CD14-positive monocyte (primary cell): ENCODE measurements at regions not wholly inside any gene's neighbourhood (a gene's known extent, or its start where the extent isn't known, plus 50 kb on each side); places are given as distances from the start of the nearest gene placed in this dataset.

Experiments used
- DNase-seq, 3 donors: peaks; one replicate each; pipeline ENCODE4 v3.0.0-alpha.2; 2011 to 2022
- H2AFZ ChIP-seq: 2 replicates; pipeline ENCODE4 v1.6.0; 2012; ENCODE audit warnings: mild to moderate bottlenecking, low read depth, low read length, inconsistent platforms; ENCODE audit not compliant: insufficient read depth, poor library complexity, severe bottlenecking
- H3K27ac ChIP-seq, 2 donors: 1 replicate in 1 of 2; 2 replicates in 1 of 2; pipeline ENCODE4 v1.5.1; 2012 to 2013; ENCODE audit warnings: low read length in 2 of 2, control low read depth in 1 of 2, inconsistent platforms in 1 of 2, low read depth in 1 of 2, mild to moderate bottlenecking in 1 of 2
- H3K27me3 ChIP-seq, 2 donors: one replicate each; pipeline versions ENCODE4 v1.6.0 to v1.6.1; 2011 to 2013; ENCODE audit warnings: low read length in 2 of 2; ENCODE audit not compliant: control insufficient read depth in 2 of 2, insufficient read depth in 2 of 2
- H3K36me3 ChIP-seq, 2 donors: replicated peaks in 1 of 2; 1 replicate in 1 of 2; 2 replicates in 1 of 2; pipeline versions ENCODE4 v1.5.1 to v1.6.1; 2012 to 2013; ENCODE audit warnings: low read length in 2 of 2, control low read depth in 1 of 2, inconsistent platforms in 1 of 2, mild to moderate bottlenecking in 1 of 2; ENCODE audit not compliant: insufficient read depth in 2 of 2, control insufficient read depth in 1 of 2
- H3K4me1 ChIP-seq, 2 donors: 1 replicate in 1 of 2; 2 replicates in 1 of 2; pipeline versions ENCODE4 v1.5.1 to v1.6.1; 2012 to 2013; ENCODE audit warnings: low read length in 2 of 2, control low read depth in 1 of 2, inconsistent platforms in 1 of 2, mild to moderate bottlenecking in 1 of 2, moderate library complexity in 1 of 2; ENCODE audit not compliant: insufficient read depth in 2 of 2, control insufficient read depth in 1 of 2
- H3K4me2 ChIP-seq: replicated peaks from 2 replicates; pipeline ENCODE3; 2012; ENCODE audit warnings: low read length, moderate library complexity, mild to moderate bottlenecking; ENCODE audit not compliant: poor library complexity, severe bottlenecking; ENCODE audit errors: extremely low read depth
- H3K4me3 ChIP-seq, 3 experiments: fragments of 200-600 bp in 1 of 3; sonication (generic) in 1 of 3; replicated peaks in 1 of 3; 1 replicate in 2 of 3; 2 replicates in 1 of 3; pipeline ENCODE4 v1.5.1; 2011 to 2013; ENCODE audit warnings: low read length in 3 of 3, mild to moderate bottlenecking in 3 of 3, control low read depth in 2 of 3, low read depth in 2 of 3, inconsistent platforms in 1 of 3, moderate library complexity in 1 of 3
- H3K79me2 ChIP-seq: 2 replicates; pipeline ENCODE4 v1.6.0; 2012; ENCODE audit warnings: mild to moderate bottlenecking, control low read depth, inconsistent platforms, low read length, moderate library complexity; ENCODE audit not compliant: insufficient read depth
- H3K9ac ChIP-seq: 2 replicates; pipeline ENCODE4 v1.6.0; 2017; ENCODE audit warnings: low read length, mild to moderate bottlenecking; ENCODE audit not compliant: insufficient read depth, poor library complexity, severe bottlenecking
- H3K9me3 ChIP-seq, 2 donors: replicated peaks in 1 of 2; 1 replicate in 1 of 2; 2 replicates in 1 of 2; pipeline versions ENCODE4 v1.5.1 to v1.6.1; 2012 to 2013; ENCODE audit warnings: low read length in 2 of 2, control low read depth in 1 of 2; ENCODE audit not compliant: control insufficient read depth in 1 of 2, insufficient read depth in 1 of 2
- H4K20me1 ChIP-seq: 2 replicates; pipeline ENCODE4 v1.6.0; 2012; ENCODE audit warnings: mild to moderate bottlenecking, low read length, control low read depth, moderate library complexity; ENCODE audit not compliant: insufficient read depth
- H3K27ac Mint-ChIP-seq, 7 donors: one replicate each; pipeline ENCODE4 v1.8.0; 2020; ENCODE audit warnings: mild to moderate bottlenecking in 7 of 7, mixed read lengths in 7 of 7, moderate library complexity in 6 of 7, inconsistent platforms in 2 of 7
- H3K27me3 Mint-ChIP-seq, 3 donors: one replicate each; pipeline ENCODE4 v1.8.0; 2021 to 2022; ENCODE audit warnings: low read depth in 3 of 3, mild to moderate bottlenecking in 3 of 3, mixed read lengths in 3 of 3, moderate library complexity in 3 of 3, inconsistent platforms in 1 of 3
- H3K36me3 Mint-ChIP-seq, 2 donors: one replicate each; pipeline ENCODE4 v1.8.0; 2020; ENCODE audit warnings: mixed read lengths in 2 of 2, inconsistent platforms in 1 of 2, mild to moderate bottlenecking in 1 of 2
- H3K4me1 Mint-ChIP-seq: one replicate; pipeline ENCODE4 v1.8.0; 2020; ENCODE audit warnings: mild to moderate bottlenecking, mixed read lengths
- H3K4me3 Mint-ChIP-seq, 2 donors: one replicate each; pipeline ENCODE4 v1.8.0; 2020; ENCODE audit warnings: mild to moderate bottlenecking in 2 of 2, mixed read lengths in 2 of 2, moderate library complexity in 1 of 2
- H3K9me3 Mint-ChIP-seq, 7 donors: one replicate each; pipeline ENCODE4 v1.8.0; 2020 to 2022; ENCODE audit warnings: mixed read lengths in 7 of 7, mild to moderate bottlenecking in 6 of 7, moderate library complexity in 6 of 7, inconsistent platforms in 2 of 7
- CTCF ChIP-seq: fragments of 200-600 bp; IDR thresholded peaks from one replicate; pipeline ENCODE4 v1.8.0; 2022; ENCODE audit warnings: antibody characterized with exemption, mild to moderate bottlenecking
- WGBS: methylation state at CpG from one replicate; pipeline ENCODE4 v1.1.5; 2013; ENCODE audit warnings: missing lambda C conversion rate; ENCODE audit not compliant: insufficient coverage; 5-methylcytosine and 5-hydroxymethylcytosine counted together
- intact Hi-C, 2 donors: fragments of 100-400 bp; cut with micrococcal nuclease; formaldehyde crosslinking; loops; one replicate each; pipeline versions ENCODE4 v1.15.0 to v1.15.1; 2023

- Mint-ChIP-seq H3K9me3 (peaks cover 2 to 14% (median 5%) of the 10 kb centered on the region in 7 donors), H3K27ac (no peak overlapping the region), H3K4me1 (no peaks in the 10 kb centered on the region), H3K4me3 (no peak overlapping the region), H3K36me3 (no peaks in the 10 kb centered on the region), H3K27me3 (peaks cover 3 to 5% (median 3%) of the 10 kb centered on the region in 3 donors)
- Histone ChIP-seq H3K4me2 (no peak overlapping the region), H3K9me3 (peaks cover 0 to 3% of the 10 kb centered on the region in 2 donors), H3K36me3 (no peaks in the 10 kb centered on the region), H4K20me1 (no peaks in the 10 kb centered on the region), H3K4me1 (no peaks in the 10 kb centered on the region), H3K4me3 (no peak overlapping the region), H3K27ac (no peak overlapping the region), H3K79me2 (no peaks in the 10 kb centered on the region), H2AFZ (no peak overlapping the region), H3K9ac (no peak overlapping the region), H3K27me3 (no peaks in the 10 kb centered on the region)
- no peak for DNase-seq
- no peak for TF ChIP-seq CTCF
- intact Hi-C loops: no loop called here
- WGBS: 95% methylated on average over 2 of the region's 2 CpGs
These were observed 117.4 kb downstream of the EMP1 start for GRCh38 chr12:13313886-13314285.

- Mint-ChIP-seq H3K27ac (no peak overlapping the region), H3K4me1 (no peaks in the 10 kb centered on the region), H3K36me3 (no peaks in the 10 kb centered on the region), H3K4me3 (no peak overlapping the region), H3K27me3 (peaks cover 3 to 8% (median 4%) of the 10 kb centered on the region in 3 donors), H3K9me3 (peaks cover 0 to 5% (median 2%) of the 10 kb centered on the region in 7 donors)
- no peaks in the 10 kb centered on the region for H3K79me2 ChIP-seq
- intact Hi-C loops: no loop called here
- H3K4me1 ChIP-seq: no peaks in the 10 kb centered on the region
- TF ChIP-seq CTCF: no peak
- H3K9ac ChIP-seq: no peak overlapping the region
- H3K27me3 ChIP-seq: no peaks in the 10 kb centered on the region
- H3K27ac ChIP-seq: no peak overlapping the region
- no peak for DNase-seq
- H3K36me3 ChIP-seq: no peaks in the 10 kb centered on the region
- 90% methylated on average over 2 of the region's 4 CpGs for WGBS
- no peaks in the 10 kb centered on the region for H4K20me1 ChIP-seq
- H3K4me2 ChIP-seq: no peak overlapping the region
- H2AFZ ChIP-seq: no peak overlapping the region
- H3K9me3 ChIP-seq: no peaks in the 10 kb centered on the region
- no peak overlapping the region for H3K4me3 ChIP-seq
These were observed 115.0 kb downstream of the EMP1 start for GRCh38 chr12:13311551-13311950.
